DMS53 treated with DMSO at 0.1 percent for 48 hours (cell line): ENCODE measurements at regions not wholly inside any gene's neighbourhood (a gene's known extent, or its start where the extent isn't known, plus 50 kb on each side); places are given as distances from the start of the nearest gene placed in this dataset.

ENCODE experiments used
- DNase-seq: peaks from one replicate; lab custom pipeline; 2025; ENCODE audit not compliant: unreplicated experiment; lab: John Stamatoyannopoulos, UW

- no peak for DNase-seq
Observed at GRCh38 chr5:101937041-101937440, 359.0 kb downstream of the SLCO4C1 start.

- DNase-seq = no peak
Observed at GRCh38 chr5:101935086-101935485, 361.0 kb downstream of the SLCO4C1 start.

- peak; percentile 76 for DNase-seq
Observed at GRCh38 chr5:101932599-101932998, 363.5 kb downstream of the SLCO4C1 start.

- DNase-seq = no peak
Observed at GRCh38 chr5:101929628-101930027, 366.5 kb downstream of the SLCO4C1 start.

GRCh38 chr5:101917166-101917565 is 378.9 kb downstream of the SLCO4C1 start:
- no peak for DNase-seq

- DNase-seq = no peak
Observed at GRCh38 chr5:101915554-101915953, 380.5 kb downstream of the SLCO4C1 start.

- DNase-seq = no peak
Observed at GRCh38 chr5:101904736-101905135, 391.3 kb downstream of the SLCO4C1 start.

GRCh38 chr5:101897914-101898313 is 398.2 kb downstream of the SLCO4C1 start:
- DNase-seq = peak; percentile 85

- DNase-seq = no peak
Observed at GRCh38 chr5:101894985-101895384, 401.1 kb downstream of the SLCO4C1 start.

GRCh38 chr5:101878190-101878589 is 417.9 kb downstream of the SLCO4C1 start:
- DNase-seq = no peak

- no peak for DNase-seq
Observed at GRCh38 chr5:101877451-101877850, 418.6 kb downstream of the SLCO4C1 start.

GRCh38 chr5:101866473-101866872 is 429.6 kb downstream of the SLCO4C1 start:
- DNase-seq = no peak

GRCh38 chr5:101860563-101860962 is 435.5 kb downstream of the SLCO4C1 start:
- DNase-seq = no peak

GRCh38 chr5:101860145-101860544 is 435.9 kb downstream of the SLCO4C1 start:
- no peak for DNase-seq

GRCh38 chr5:101846496-101846895 is 449.6 kb downstream of the SLCO4C1 start:
- DNase-seq = no peak

GRCh38 chr5:101843055-101843454 is 453.0 kb downstream of the SLCO4C1 start:
- DNase-seq = no peak

- DNase-seq = no peak
Observed at GRCh38 chr5:101838435-101838834, 457.6 kb downstream of the SLCO4C1 start.

- no peak for DNase-seq
Observed at GRCh38 chr5:101829255-101829654, 466.8 kb downstream of the SLCO4C1 start.

GRCh38 chr5:101811466-101811865 is 484.6 kb downstream of the SLCO4C1 start:
- DNase-seq = no peak

- no peak for DNase-seq
Observed at GRCh38 chr5:101806410-101806809, 489.7 kb downstream of the SLCO4C1 start.

GRCh38 chr5:101796427-101796826 is 499.7 kb downstream of the SLCO4C1 start:
- DNase-seq = no peak

GRCh38 chr5:101788797-101789196 is 507.3 kb downstream of the SLCO4C1 start:
- no peak for DNase-seq

- DNase-seq = no peak
Observed at GRCh38 chr5:101785090-101785489, 511.0 kb downstream of the SLCO4C1 start.
